Body of pancreas (tissue), 4 donors: ENCODE measurements at regions not wholly inside any gene's neighbourhood (a gene's known extent, or its start where the extent isn't known, plus 50 kb on each side); places are given as distances from the start of the nearest gene placed in this dataset.

Experiments used
- POLR2A ChIP-seq, 3 donors: fragments of 450-650 bp; IDR thresholded peaks; one replicate each; pipeline ENCODE4 v1.6.1; 2016; ENCODE audit warnings: antibody characterized with exemption in 3 of 3, mild to moderate bottlenecking in 2 of 3
- TF ChIP-seq, protein P1 (sequence below), 7 experiments: fragments of 450-650 bp in 4 of 7; fragments of 200-600 bp in 3 of 7; sonication (generic) in 3 of 7; IDR thresholded peaks; one replicate each; pipeline ENCODE4 v1.5.1; 2016 to 2019; ENCODE audit warnings: antibody characterized with exemption in 7 of 7

GRCh38 chr6:93801101-93801847 lies 381.9 kb upstream of the EPHA7 start:
- TF ChIP-seq, protein P1, sequence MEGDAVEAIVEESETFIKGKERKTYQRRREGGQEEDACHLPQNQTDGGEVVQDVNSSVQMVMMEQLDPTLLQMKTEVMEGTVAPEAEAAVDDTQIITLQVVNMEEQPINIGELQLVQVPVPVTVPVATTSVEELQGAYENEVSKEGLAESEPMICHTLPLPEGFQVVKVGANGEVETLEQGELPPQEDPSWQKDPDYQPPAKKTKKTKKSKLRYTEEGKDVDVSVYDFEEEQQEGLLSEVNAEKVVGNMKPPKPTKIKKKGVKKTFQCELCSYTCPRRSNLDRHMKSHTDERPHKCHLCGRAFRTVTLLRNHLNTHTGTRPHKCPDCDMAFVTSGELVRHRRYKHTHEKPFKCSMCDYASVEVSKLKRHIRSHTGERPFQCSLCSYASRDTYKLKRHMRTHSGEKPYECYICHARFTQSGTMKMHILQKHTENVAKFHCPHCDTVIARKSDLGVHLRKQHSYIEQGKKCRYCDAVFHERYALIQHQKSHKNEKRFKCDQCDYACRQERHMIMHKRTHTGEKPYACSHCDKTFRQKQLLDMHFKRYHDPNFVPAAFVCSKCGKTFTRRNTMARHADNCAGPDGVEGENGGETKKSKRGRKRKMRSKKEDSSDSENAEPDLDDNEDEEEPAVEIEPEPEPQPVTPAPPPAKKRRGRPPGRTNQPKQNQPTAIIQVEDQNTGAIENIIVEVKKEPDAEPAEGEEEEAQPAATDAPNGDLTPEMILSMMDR (IDR thresholded peaks at IDR 0.05) = no peak
- no peak for TF ChIP-seq POLR2A (IDR thresholded peaks at IDR 0.05)
